T-helper 2 cell treated with Interferon-gamma antibody and Interleukin-4, amounts not matched to agents 5 μg/mL and 100 μg/mL, for 36 hours (primary cell): ENCODE measurements at regions not wholly inside any gene's neighbourhood (a gene's known extent, or its start where the extent isn't known, plus 50 kb on each side); places are given as distances from the start of the nearest gene placed in this dataset.
"Not testable (repeated sequence)": the region's sequence is repeated elsewhere in the genome, so short reads cannot be mapped to it uniquely, and the experiment has no call there.

Experiments used
- DNase-seq: peaks from one replicate; pipeline ENCODE4 v3.0.0; 2021; ENCODE audit warnings: low spot score
- H3K27ac Mint-ChIP-seq: one replicate; pipeline ENCODE4 v1.8.0; 2021; ENCODE audit warnings: mild to moderate bottlenecking, mixed read lengths
- H3K27me3 Mint-ChIP-seq: one replicate; pipeline ENCODE4 v1.8.0; 2021; ENCODE audit warnings: low read depth, mixed read lengths
- H3K36me3 Mint-ChIP-seq: one replicate; pipeline ENCODE4 v1.8.0; 2021; ENCODE audit warnings: low read depth, mixed read lengths
- H3K4me1 Mint-ChIP-seq: one replicate; pipeline ENCODE4 v1.8.0; 2021; ENCODE audit warnings: low read depth, mixed read lengths
- H3K4me3 Mint-ChIP-seq: one replicate; pipeline ENCODE4 v1.8.0; 2022; ENCODE audit warnings: mild to moderate bottlenecking, moderate library complexity, mixed read lengths
- H3K9me3 Mint-ChIP-seq: one replicate; pipeline ENCODE4 v1.8.0; 2021; ENCODE audit warnings: mixed read lengths

GRCh38 chr11:3531280-3531679 lies 110.5 kb downstream of the ART5 start:
- H3K27me3 Mint-ChIP-seq, H3K4me3 Mint-ChIP-seq, DNase-seq, H3K27ac Mint-ChIP-seq, H3K4me1 Mint-ChIP-seq, H3K36me3 Mint-ChIP-seq, H3K9me3 Mint-ChIP-seq: not testable (repeated sequence)

DNA sequence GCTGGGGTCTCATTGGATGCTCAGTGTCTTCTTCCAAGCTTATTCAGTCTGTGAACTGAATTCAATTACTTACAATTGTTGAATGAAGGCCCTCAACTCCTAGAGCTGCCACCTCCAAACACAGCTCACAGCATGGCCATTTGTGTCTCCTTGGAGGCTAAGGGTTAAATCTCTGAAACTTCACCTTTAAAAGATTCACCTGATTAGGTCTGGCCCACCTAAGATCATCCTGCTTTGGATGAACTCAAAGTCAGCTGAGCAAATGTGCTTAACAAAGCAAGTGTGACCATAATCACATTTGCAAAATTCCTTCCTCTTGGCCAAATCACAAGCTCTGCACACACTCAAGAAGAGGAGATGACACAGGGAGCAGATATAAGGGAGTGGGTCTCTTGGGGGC lies 118.2 kb downstream of the ART5 start:
- not testable (repeated sequence) for H3K27ac Mint-ChIP-seq, DNase-seq, H3K4me3 Mint-ChIP-seq, H3K27me3 Mint-ChIP-seq, H3K36me3 Mint-ChIP-seq, H3K4me1 Mint-ChIP-seq
- H3K9me3 Mint-ChIP-seq = peaks cover 11% of the 10 kb centered on the region

DNA sequence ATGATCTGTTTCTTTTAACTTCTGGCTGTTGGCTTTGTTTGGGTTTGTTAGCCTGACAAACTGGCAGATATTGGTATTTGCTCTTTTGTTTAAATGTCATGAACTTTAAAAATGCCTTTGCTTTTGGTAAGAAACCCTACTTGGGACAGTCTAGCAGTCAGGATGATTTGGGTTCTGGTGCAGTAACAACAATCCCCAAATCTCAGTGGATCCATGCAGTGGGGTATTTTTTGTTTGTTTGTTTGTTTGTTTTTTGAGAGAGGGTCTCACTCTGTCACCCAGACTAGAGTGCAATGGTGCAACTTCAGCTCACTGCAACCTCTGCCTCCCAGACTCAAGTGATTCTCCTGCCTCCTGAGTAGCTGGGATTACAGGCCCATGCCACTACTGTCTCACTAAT lies 120.9 kb downstream of the ART5 start:
- DNase-seq, H3K27me3 Mint-ChIP-seq, H3K4me3 Mint-ChIP-seq, H3K36me3 Mint-ChIP-seq, H3K4me1 Mint-ChIP-seq, H3K27ac Mint-ChIP-seq: not testable (repeated sequence)
- peaks cover 11% of the 10 kb centered on the region for H3K9me3 Mint-ChIP-seq

GRCh38 chr11:3519841-3520240 lies 122.0 kb downstream of the ART5 start:
- H3K27ac Mint-ChIP-seq, H3K36me3 Mint-ChIP-seq, H3K4me1 Mint-ChIP-seq, DNase-seq, H3K4me3 Mint-ChIP-seq: not testable (repeated sequence)
- Mint-ChIP-seq H3K27me3 (peaks cover 15% of the 10 kb centered on the region), H3K9me3 (peaks cover 11% of the 10 kb centered on the region)

GRCh38 chr11:3516934-3517567 lies 124.7 kb downstream of the ART5 start:
- not testable (repeated sequence) for DNase-seq, H3K36me3 Mint-ChIP-seq, H3K4me3 Mint-ChIP-seq, H3K27ac Mint-ChIP-seq, H3K4me1 Mint-ChIP-seq
- Mint-ChIP-seq H3K9me3 (peaks cover 11% of the 10 kb centered on the region), H3K27me3 (peaks cover 15% of the 10 kb centered on the region)

- not testable (repeated sequence) for H3K36me3 Mint-ChIP-seq, H3K4me3 Mint-ChIP-seq, DNase-seq, H3K27ac Mint-ChIP-seq
- Mint-ChIP-seq H3K4me1 (peaks cover 16% of the 10 kb centered on the region), H3K27me3 (peaks cover 15% of the 10 kb centered on the region), H3K9me3 (peaks cover 11% of the 10 kb centered on the region)
Measured at GRCh38 chr11:3516345-3516933, 125.4 kb downstream of the ART5 start.

GRCh38 chr11:3514635-3515424 lies 127.0 kb downstream of the ART5 start:
- not testable (repeated sequence) for H3K36me3 Mint-ChIP-seq, H3K9me3 Mint-ChIP-seq, DNase-seq
- Mint-ChIP-seq H3K27me3 (peaks cover 15% of the 10 kb centered on the region), H3K4me1 (peaks cover 23% of the 10 kb centered on the region), H3K4me3 (peak overlapping the region; percentile 51), H3K27ac (peak overlapping the region; percentile 45)

- Mint-ChIP-seq H3K27ac (peak overlapping the region; percentile 86), H3K27me3 (peaks cover 12% of the 10 kb centered on the region)
Measured at GRCh38 chr11:3513311-3513710, 128.5 kb downstream of the ART5 start.

GRCh38 chr11:3512751-3513150 lies 129.0 kb downstream of the ART5 start:
- Mint-ChIP-seq H3K4me3 (peak overlapping the region; percentile 67), H3K27ac (peak overlapping the region; percentile 86), H3K4me1 (peaks cover 25% of the 10 kb centered on the region), H3K27me3 (peaks cover 12% of the 10 kb centered on the region)
- not testable (repeated sequence) for H3K9me3 Mint-ChIP-seq, DNase-seq, H3K36me3 Mint-ChIP-seq

More at GRCh38 chr11:3513311-3513710, 128.5 kb downstream of the ART5 start:
- peaks cover 23% of the 10 kb centered on the region for H3K4me1 Mint-ChIP-seq
- peak overlapping the region; percentile 67 for H3K4me3 Mint-ChIP-seq
- not testable (repeated sequence) for H3K36me3 Mint-ChIP-seq, H3K9me3 Mint-ChIP-seq, DNase-seq

- DNase-seq = peak; percentile 23
- not testable (repeated sequence) for H3K9me3 Mint-ChIP-seq, H3K36me3 Mint-ChIP-seq
- Mint-ChIP-seq H3K27ac (peak overlapping the region; percentile 86), H3K4me1 (peaks cover 25% of the 10 kb centered on the region), H3K27me3 (peaks cover 12% of the 10 kb centered on the region), H3K4me3 (peak overlapping the region; percentile 67)
Measured at GRCh38 chr11:3512133-3512703, 129.6 kb downstream of the ART5 start.

- H3K4me3 Mint-ChIP-seq = peak overlapping the region; percentile 67
- not testable (repeated sequence) for DNase-seq, H3K27me3 Mint-ChIP-seq, H3K36me3 Mint-ChIP-seq, H3K9me3 Mint-ChIP-seq
- peaks cover 22% of the 10 kb centered on the region for H3K4me1 Mint-ChIP-seq
- H3K27ac Mint-ChIP-seq = peak overlapping the region; percentile 86
Measured at GRCh38 chr11:3511416-3512132, 130.2 kb downstream of the ART5 start.

DNA sequence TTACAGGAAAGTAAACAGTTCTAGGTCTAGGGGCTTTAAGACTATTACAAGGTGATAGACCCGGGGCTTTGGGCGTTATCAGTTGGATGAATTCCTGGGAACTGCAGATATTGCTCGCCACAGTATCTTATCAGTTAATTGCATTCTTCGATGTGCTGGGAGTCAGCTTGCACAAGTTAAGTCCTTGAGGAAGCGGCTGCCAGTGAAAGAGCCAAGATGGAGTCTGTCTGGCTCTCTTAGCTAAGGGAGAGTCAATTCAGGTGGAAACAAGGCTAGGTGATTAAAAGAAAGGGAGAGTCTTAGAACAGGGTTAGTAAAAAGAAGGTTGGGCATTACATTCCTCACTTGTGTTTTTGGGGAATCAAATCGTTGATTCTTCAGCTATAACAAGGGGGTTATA lies 130.6 kb upstream of the ZNF195 start:
- H3K4me3 Mint-ChIP-seq, DNase-seq, H3K36me3 Mint-ChIP-seq, H3K27me3 Mint-ChIP-seq, H3K27ac Mint-ChIP-seq, H3K9me3 Mint-ChIP-seq: not testable (repeated sequence)
- peaks cover 25% of the 10 kb centered on the region for H3K4me1 Mint-ChIP-seq

DNA sequence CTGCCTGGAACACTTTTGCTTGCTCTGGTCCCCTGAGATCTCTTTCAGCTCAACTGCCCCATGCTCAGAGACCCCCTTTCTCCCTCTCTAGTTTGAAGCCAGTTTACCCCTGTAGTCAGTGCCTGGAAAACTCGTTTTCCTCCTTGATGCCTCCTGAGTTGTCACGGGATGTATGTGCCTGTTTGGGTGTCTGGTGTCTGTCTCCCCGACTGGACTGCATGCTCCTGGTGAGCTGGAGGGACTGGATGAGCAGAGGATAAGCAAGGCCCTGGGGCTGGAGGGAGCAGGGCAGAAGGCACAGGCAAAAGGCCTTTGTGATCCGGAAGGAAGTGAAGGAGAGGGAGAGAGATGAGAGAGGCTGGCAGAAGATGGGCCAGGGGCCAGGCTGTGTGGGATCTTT lies 120.3 kb upstream of the ZNF195 start:
- not testable (repeated sequence) for H3K4me1 Mint-ChIP-seq, H3K9me3 Mint-ChIP-seq, DNase-seq, H3K27me3 Mint-ChIP-seq, H3K27ac Mint-ChIP-seq, H3K4me3 Mint-ChIP-seq, H3K36me3 Mint-ChIP-seq

GRCh38 chr11:3498356-3498755 lies 119.4 kb upstream of the ZNF195 start:
- H3K9me3 Mint-ChIP-seq, H3K36me3 Mint-ChIP-seq, H3K27me3 Mint-ChIP-seq, H3K4me3 Mint-ChIP-seq, H3K4me1 Mint-ChIP-seq, H3K27ac Mint-ChIP-seq, DNase-seq: not testable (repeated sequence)
